CD4-positive, alpha-beta T cell treated with Interleukin-15 for 4 hours (primary cell): ENCODE measurements at regions not wholly inside any gene's neighbourhood (a gene's known extent, or its start where the extent isn't known, plus 50 kb on each side); places are given as distances from the start of the nearest gene placed in this dataset.
"Not testable (repeated sequence)": the region's sequence is repeated elsewhere in the genome, so short reads cannot be mapped to it uniquely, and the experiment has no call there.

Source experiments
- DNase-seq: peaks from one replicate; pipeline ENCODE4 v3.0.0-alpha.2; 2020; ENCODE audit warnings: low spot score

GRCh38 chr14:104399432-104400155, 180.0 kb upstream of the C14orf180 start:
- peak; percentile 28 for DNase-seq

- DNase-seq = no peak
Observed at GRCh38 chr14:104400355-104400754, 179.2 kb upstream of the C14orf180 start.

GRCh38 chr14:104401785-104402184, 177.8 kb upstream of the C14orf180 start:
- DNase-seq = no peak

GRCh38 chr14:104402303-104402702, 177.3 kb upstream of the C14orf180 start:
- DNase-seq = not testable (repeated sequence)

GRCh38 chr14:104403421-104404220, 175.9 kb upstream of the C14orf180 start:
- no peak for DNase-seq

- no peak for DNase-seq
Observed at GRCh38 chr14:104404922-104405321, 174.6 kb upstream of the C14orf180 start.

- no peak for DNase-seq
Observed at GRCh38 chr14:104405360-104406226, 174.0 kb upstream of the C14orf180 start.

GRCh38 chr14:104406831-104407230, 172.7 kb upstream of the C14orf180 start:
- DNase-seq = no peak

GRCh38 chr14:104416383-104416782, 163.2 kb upstream of the C14orf180 start:
- no peak for DNase-seq

- DNase-seq = no peak
Observed at GRCh38 chr14:104419865-104420505, 159.6 kb upstream of the C14orf180 start.

- not testable (repeated sequence) for DNase-seq
Observed at GRCh38 chr14:104420523-104420922, 159.0 kb upstream of the C14orf180 start.

GRCh38 chr14:104420990-104421389, 158.6 kb upstream of the C14orf180 start:
- DNase-seq = no peak

- no peak for DNase-seq
Observed at GRCh38 chr14:104421401-104421821, 158.2 kb upstream of the C14orf180 start.

GRCh38 chr14:104421892-104422828, 157.4 kb upstream of the C14orf180 start:
- DNase-seq = no peak

- DNase-seq = no peak
Observed at GRCh38 chr14:104422837-104423681, 156.5 kb upstream of the C14orf180 start.

GRCh38 chr14:104423701-104424405, 155.7 kb upstream of the C14orf180 start:
- DNase-seq = no peak

- DNase-seq = no peak
Observed at GRCh38 chr14:104424406-104425072, 155.0 kb upstream of the C14orf180 start.

- no peak for DNase-seq
Observed at GRCh38 chr14:104425171-104425681, 154.3 kb upstream of the C14orf180 start.
